ENCODE measurements at regions not wholly inside any gene's neighbourhood (a gene's known extent, or its start where the extent isn't known, plus 50 kb on each side); places are given as distances from the start of the nearest gene placed in this dataset.

DNA sequence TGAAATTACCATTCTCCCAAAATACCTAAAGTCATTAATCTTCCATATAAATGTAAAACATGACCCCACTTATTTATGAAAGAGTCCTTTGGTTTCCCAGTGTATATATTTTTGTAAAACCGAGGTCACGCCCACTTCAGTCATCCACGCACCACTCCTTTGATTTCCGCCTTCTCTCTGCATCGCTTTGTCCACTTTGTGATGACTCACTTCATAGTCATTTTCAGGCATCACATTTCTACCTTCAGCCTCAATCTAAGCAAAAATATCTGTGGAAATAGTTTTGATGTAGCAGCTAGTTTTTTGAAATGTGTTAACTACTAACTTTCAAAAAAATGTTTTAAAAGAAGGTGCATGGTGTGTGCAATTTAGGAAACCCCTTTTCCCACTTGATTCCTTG lies 793.5 kb upstream of the SOX11 start:
- Histone ChIP-seq H3K4me3 (no peak overlapping the region), H3K4me1 (ENCODE audit: low read depth) (no peaks in the 10 kb centered on the region), H3K9me3 (peaks cover 51% of the 10 kb centered on the region), H3K36me3 (ENCODE audit: low read depth) (no peaks in the 10 kb centered on the region)
- no peak for TF ChIP-seq CTCF (IDR thresholded peaks at IDR 0.05)
- DNase-seq: no peak
- intact Hi-C loops (cut with DNase I, micrococcal nuclease): no loop called here
- ATAC-seq: no peak

GRCh38 chr2:4900242-4900641 lies 791.9 kb upstream of the SOX11 start:
- ATAC-seq: no peak
- TF ChIP-seq CTCF (IDR thresholded peaks at IDR 0.05): no peak
- Histone ChIP-seq H3K4me1 (ENCODE audit: low read depth) (no peaks in the 10 kb centered on the region), H3K9me3 (peaks cover 43% of the 10 kb centered on the region), H3K4me3 (no peak overlapping the region), H3K36me3 (ENCODE audit: low read depth) (no peaks in the 10 kb centered on the region)
- intact Hi-C loops (cut with DNase I, micrococcal nuclease): no loop called here
- DNase-seq: no peak

DNA sequence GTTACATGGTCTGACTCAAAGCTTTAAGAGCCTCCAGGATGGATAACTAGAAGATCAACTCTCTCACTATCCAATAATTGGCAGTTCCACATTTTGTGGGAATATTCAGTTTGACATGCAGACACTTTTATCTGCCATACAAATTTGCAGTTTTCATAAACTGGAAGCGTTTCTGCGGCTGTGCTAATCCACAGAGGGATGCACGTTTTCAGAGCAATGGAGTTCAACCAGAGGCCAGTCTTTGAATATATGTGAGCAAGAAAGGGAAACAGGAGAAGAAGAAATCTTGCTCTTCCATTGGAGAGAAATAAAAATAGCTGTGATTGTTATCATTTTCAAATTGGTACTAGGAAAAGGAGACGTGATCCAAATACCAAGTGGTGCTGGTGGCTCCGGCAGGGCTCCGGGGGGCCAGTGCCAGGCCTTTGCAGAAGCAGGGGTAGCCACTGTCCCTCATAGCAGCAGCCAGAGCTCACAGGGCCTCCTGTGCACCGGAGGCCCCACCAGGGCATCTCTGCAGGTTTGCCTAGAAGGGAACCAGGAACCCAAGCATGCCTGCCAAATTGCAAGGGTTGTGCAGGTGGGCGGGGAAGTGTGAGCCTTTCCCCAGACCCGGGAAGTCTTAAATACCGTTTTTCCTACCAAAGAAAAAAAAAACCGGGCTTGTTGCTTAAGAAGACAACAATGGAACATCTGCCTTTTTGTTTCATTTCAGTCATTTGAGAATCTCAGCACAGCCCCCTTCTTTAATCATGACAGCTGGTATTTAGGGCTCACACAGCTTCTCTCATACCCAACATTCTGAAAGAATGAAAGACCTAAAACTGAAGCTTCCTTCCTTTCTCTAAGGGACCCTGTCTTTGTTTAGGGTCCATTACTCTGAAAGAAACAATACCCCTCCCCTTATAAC lies 791.1 kb upstream of the SOX11 start:
- DNase-seq (no peak), ATAC-seq (no peak)
- Histone ChIP-seq H3K4me1 (ENCODE audit: low read depth) (no peaks in the 10 kb centered on the region), H3K4me3 (no peak overlapping the region), H3K9me3 (peaks cover 49% of the 10 kb centered on the region), H3K36me3 (ENCODE audit: low read depth) (no peaks in the 10 kb centered on the region)
- no peak for TF ChIP-seq CTCF (IDR thresholded peaks at IDR 0.05)
- intact Hi-C loops (cut with DNase I, micrococcal nuclease): no loop called here

GRCh38 chr2:4903656-4904348 lies 788.4 kb upstream of the SOX11 start:
- DNase-seq (no peak), ATAC-seq (no peak)
- Histone ChIP-seq H3K9me3 (peaks cover 54% of the 10 kb centered on the region), H3K4me3 (no peak overlapping the region), H3K36me3 (ENCODE audit: low read depth) (no peaks in the 10 kb centered on the region), H3K4me1 (ENCODE audit: low read depth) (no peaks in the 10 kb centered on the region)
- intact Hi-C loops (cut with DNase I, micrococcal nuclease): no loop called here
- no peak for TF ChIP-seq CTCF (IDR thresholded peaks at IDR 0.05)

- no peak overlapping the region for H3K4me3 ChIP-seq
- no peaks in the 10 kb centered on the region for H3K36me3 ChIP-seq (ENCODE audit: low read depth)
- H3K4me1 ChIP-seq (ENCODE audit: low read depth): no peaks in the 10 kb centered on the region
- ATAC-seq (no peak), DNase-seq (no peak)
- intact Hi-C loops (cut with DNase I, micrococcal nuclease): no loop called here
- TF ChIP-seq CTCF (IDR thresholded peaks at IDR 0.05): no peak
- peaks cover 38% of the 10 kb centered on the region for H3K9me3 ChIP-seq
Observed at GRCh38 chr2:4908461-4908860, 783.7 kb upstream of the SOX11 start.
